Panc1 (cell line): ENCODE measurements at regions not wholly inside any gene's neighbourhood (a gene's known extent, or its start where the extent isn't known, plus 50 kb on each side); places are given as distances from the start of the nearest gene placed in this dataset.

Experiments used
- POLR2AphosphoS5 ChIP-seq: IDR thresholded peaks from 2 replicates; pipeline ENCODE4 v1.6.1; 2012; ENCODE audit warnings: mild to moderate bottlenecking, low read depth, low read length, moderate library complexity
- SIN3A ChIP-seq: IDR thresholded peaks from 2 replicates; pipeline ENCODE4 v1.6.1; 2012; ENCODE audit warnings: low read depth, mild to moderate bottlenecking, low read length, moderate library complexity, borderline replicate concordance; ENCODE audit not compliant: insufficient read depth
- TCF7L2 ChIP-seq: IDR thresholded peaks from 2 replicates; pipeline ENCODE4 v1.6.1; 2011; ENCODE audit warnings: mild to moderate bottlenecking, low read depth, low read length, inconsistent platforms
- TF ChIP-seq, protein P1 (sequence below): fragments of 450-650 bp; IDR thresholded peaks from 2 replicates; pipeline ENCODE4 v1.5.1; 2017; ENCODE audit warnings: mild to moderate bottlenecking
- TF ChIP-seq, protein P2 (sequence below), 2 experiments: IDR thresholded peaks; 2 replicates each; pipeline ENCODE4 v1.6.1; 2011 to 2012; ENCODE audit warnings: low read depth in 2 of 2, control low read depth in 1 of 2, low read length in 1 of 2, mild to moderate bottlenecking in 1 of 2, moderate library complexity in 1 of 2; ENCODE audit not compliant: insufficient read depth in 1 of 2

DNA sequence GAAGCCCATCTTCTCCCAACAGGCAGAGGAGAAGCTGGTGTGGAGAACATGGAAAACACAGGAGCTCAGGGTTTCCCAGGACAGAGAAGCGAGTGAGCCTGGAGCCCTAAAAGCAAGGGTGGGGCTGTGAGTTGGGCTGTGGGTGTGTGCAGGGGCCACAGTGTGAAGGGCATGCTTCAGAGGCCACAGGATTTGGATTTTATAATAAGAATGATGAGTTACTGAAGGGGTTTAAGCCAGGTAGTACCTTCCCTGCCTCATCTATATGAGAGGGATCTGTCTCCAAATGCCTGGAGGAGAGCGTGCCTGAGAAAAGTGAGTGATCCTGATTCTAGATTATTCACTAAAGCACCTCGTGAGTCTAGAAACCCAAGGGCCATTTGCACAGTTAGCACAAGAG, 106.8 kb downstream of the VPREB1 start:
- TF ChIP-seq POLR2AphosphoS5 (no peak), SIN3A (no peak), TCF7L2 (no peak)
- TF ChIP-seq, protein P1, sequence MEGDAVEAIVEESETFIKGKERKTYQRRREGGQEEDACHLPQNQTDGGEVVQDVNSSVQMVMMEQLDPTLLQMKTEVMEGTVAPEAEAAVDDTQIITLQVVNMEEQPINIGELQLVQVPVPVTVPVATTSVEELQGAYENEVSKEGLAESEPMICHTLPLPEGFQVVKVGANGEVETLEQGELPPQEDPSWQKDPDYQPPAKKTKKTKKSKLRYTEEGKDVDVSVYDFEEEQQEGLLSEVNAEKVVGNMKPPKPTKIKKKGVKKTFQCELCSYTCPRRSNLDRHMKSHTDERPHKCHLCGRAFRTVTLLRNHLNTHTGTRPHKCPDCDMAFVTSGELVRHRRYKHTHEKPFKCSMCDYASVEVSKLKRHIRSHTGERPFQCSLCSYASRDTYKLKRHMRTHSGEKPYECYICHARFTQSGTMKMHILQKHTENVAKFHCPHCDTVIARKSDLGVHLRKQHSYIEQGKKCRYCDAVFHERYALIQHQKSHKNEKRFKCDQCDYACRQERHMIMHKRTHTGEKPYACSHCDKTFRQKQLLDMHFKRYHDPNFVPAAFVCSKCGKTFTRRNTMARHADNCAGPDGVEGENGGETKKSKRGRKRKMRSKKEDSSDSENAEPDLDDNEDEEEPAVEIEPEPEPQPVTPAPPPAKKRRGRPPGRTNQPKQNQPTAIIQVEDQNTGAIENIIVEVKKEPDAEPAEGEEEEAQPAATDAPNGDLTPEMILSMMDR, result no peak
- TF ChIP-seq, protein P2, sequence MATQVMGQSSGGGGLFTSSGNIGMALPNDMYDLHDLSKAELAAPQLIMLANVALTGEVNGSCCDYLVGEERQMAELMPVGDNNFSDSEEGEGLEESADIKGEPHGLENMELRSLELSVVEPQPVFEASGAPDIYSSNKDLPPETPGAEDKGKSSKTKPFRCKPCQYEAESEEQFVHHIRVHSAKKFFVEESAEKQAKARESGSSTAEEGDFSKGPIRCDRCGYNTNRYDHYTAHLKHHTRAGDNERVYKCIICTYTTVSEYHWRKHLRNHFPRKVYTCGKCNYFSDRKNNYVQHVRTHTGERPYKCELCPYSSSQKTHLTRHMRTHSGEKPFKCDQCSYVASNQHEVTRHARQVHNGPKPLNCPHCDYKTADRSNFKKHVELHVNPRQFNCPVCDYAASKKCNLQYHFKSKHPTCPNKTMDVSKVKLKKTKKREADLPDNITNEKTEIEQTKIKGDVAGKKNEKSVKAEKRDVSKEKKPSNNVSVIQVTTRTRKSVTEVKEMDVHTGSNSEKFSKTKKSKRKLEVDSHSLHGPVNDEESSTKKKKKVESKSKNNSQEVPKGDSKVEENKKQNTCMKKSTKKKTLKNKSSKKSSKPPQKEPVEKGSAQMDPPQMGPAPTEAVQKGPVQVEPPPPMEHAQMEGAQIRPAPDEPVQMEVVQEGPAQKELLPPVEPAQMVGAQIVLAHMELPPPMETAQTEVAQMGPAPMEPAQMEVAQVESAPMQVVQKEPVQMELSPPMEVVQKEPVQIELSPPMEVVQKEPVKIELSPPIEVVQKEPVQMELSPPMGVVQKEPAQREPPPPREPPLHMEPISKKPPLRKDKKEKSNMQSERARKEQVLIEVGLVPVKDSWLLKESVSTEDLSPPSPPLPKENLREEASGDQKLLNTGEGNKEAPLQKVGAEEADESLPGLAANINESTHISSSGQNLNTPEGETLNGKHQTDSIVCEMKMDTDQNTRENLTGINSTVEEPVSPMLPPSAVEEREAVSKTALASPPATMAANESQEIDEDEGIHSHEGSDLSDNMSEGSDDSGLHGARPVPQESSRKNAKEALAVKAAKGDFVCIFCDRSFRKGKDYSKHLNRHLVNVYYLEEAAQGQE (IDR thresholded peaks at IDR 0.05; ENCODE audit: insufficient read depth in 1 of 2, low read depth in 2 of 2, low read length in 1 of 2), result no peak
